Sigmoid colon (tissue), 4 donors: ENCODE measurements at regions not wholly inside any gene's neighbourhood (a gene's known extent, or its start where the extent isn't known, plus 50 kb on each side); places are given as distances from the start of the nearest gene placed in this dataset.

ENCODE experiments used
- CTCF ChIP-seq, 4 experiments: fragments of 450-650 bp in 3 of 4; fragments of 200-600 bp in 1 of 4; IDR thresholded peaks; one replicate each; pipeline ENCODE4 v1.5.1; 2016 to 2019; ENCODE audit warnings: antibody characterized with exemption in 4 of 4, mild to moderate bottlenecking in 3 of 4, moderate library complexity in 2 of 4
- EP300 ChIP-seq, 4 donors: sonication (generic); formaldehyde crosslinking; IDR thresholded peaks; one replicate each; pipeline ENCODE4 v1.6.1; 2017; ENCODE audit warnings: antibody characterized with exemption in 4 of 4

- TF ChIP-seq CTCF (IDR thresholded peaks at IDR 0.05) = no peak
- TF ChIP-seq EP300 (IDR thresholded peaks at IDR 0.05) = no peak
These were observed 118.7 kb upstream of the KIF26B start for GRCh38 chr1:245036102-245036501.
